ENCODE measurements at regions not wholly inside any gene's neighbourhood (a gene's known extent, or its start where the extent isn't known, plus 50 kb on each side); places are given as distances from the start of the nearest gene placed in this dataset.

DNA sequence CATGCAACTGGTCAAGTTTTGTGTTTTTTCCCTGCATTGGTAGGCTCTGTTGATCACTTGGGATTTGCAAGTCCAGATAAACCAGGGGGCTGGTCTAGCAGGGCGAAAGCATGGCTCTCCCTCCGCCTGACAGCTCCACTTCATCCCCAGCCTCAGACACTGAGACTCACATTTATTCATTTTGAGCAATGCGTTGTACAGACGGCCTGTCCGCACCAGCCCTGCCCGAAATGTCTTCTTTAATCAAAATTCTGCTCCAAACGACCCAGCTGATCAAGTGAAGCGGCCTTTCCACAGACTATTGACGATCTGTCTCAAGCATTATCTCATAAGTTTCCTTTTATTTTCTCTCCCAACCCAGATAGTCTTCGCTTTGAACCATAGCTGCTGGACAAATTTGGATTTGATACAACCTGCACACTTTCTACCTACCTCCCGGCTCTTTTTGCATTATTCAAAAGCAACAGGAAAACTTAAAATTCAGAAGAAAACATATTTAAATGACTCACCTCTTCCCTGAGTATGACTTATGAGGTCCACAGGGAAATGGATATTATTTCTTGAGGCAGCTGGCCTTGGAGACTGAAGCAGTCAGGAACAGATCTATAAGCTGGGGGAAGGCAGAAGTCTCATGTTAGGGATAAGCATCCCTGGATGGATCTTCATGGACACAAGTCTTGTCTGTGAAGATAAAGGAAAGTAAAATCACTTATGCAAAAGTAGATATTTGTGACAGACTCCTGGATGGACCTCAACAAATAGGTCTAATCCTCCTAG, 498.9 kb upstream of the MGMT start:
- Mint-ChIP-seq H3K4me1 (ENCODE audit: low read depth, unreplicated experiment) (peaks cover 10% of the 10 kb centered on the region), H3K36me3 (ENCODE audit: unreplicated experiment) (peaks cover 5% of the 10 kb centered on the region), H3K9me3 (ENCODE audit: unreplicated experiment) (peaks cover 5% of the 10 kb centered on the region), H3K27ac (ENCODE audit: unreplicated experiment) (no peak overlapping the region), H3K4me3 (ENCODE audit: unreplicated experiment) (no peak overlapping the region), H3K27me3 (ENCODE audit: unreplicated experiment) (no peaks in the 10 kb centered on the region)
- no peak for DNase-seq
- TF ChIP-seq, protein P1, sequence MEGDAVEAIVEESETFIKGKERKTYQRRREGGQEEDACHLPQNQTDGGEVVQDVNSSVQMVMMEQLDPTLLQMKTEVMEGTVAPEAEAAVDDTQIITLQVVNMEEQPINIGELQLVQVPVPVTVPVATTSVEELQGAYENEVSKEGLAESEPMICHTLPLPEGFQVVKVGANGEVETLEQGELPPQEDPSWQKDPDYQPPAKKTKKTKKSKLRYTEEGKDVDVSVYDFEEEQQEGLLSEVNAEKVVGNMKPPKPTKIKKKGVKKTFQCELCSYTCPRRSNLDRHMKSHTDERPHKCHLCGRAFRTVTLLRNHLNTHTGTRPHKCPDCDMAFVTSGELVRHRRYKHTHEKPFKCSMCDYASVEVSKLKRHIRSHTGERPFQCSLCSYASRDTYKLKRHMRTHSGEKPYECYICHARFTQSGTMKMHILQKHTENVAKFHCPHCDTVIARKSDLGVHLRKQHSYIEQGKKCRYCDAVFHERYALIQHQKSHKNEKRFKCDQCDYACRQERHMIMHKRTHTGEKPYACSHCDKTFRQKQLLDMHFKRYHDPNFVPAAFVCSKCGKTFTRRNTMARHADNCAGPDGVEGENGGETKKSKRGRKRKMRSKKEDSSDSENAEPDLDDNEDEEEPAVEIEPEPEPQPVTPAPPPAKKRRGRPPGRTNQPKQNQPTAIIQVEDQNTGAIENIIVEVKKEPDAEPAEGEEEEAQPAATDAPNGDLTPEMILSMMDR (IDR thresholded peaks at IDR 0.05; ENCODE audit: partially characterized antibody, unreplicated experiment): no peak

DNA sequence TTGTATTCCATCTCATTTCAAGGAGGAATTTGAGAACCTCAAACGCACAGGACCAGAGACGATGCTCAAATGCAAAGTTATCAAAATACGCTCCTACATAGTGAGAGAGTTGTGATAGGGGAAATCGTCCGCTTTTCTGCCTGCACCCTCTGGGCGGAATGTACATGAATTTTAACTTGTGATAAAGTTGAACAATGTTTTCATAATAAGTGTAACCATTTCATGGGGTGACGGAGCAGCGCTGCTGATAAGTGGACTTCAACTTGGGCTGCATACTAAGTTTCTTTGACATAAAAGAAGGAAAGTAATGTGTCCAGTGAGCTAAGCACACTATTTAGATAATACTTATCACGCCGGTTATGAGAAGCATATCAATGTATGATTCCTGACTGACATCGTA, 497.5 kb upstream of the MGMT start:
- Mint-ChIP-seq H3K4me1 (ENCODE audit: low read depth, unreplicated experiment) (peaks cover 13% of the 10 kb centered on the region), H3K27me3 (ENCODE audit: unreplicated experiment) (no peaks in the 10 kb centered on the region), H3K36me3 (ENCODE audit: unreplicated experiment) (peaks cover 5% of the 10 kb centered on the region), H3K9me3 (ENCODE audit: unreplicated experiment) (peaks cover 4% of the 10 kb centered on the region), H3K4me3 (ENCODE audit: unreplicated experiment) (no peak overlapping the region), H3K27ac (ENCODE audit: unreplicated experiment) (no peak overlapping the region)
- TF ChIP-seq, protein P1 (IDR thresholded peaks at IDR 0.05; ENCODE audit: partially characterized antibody, unreplicated experiment): no peak
- no peak for DNase-seq

DNA sequence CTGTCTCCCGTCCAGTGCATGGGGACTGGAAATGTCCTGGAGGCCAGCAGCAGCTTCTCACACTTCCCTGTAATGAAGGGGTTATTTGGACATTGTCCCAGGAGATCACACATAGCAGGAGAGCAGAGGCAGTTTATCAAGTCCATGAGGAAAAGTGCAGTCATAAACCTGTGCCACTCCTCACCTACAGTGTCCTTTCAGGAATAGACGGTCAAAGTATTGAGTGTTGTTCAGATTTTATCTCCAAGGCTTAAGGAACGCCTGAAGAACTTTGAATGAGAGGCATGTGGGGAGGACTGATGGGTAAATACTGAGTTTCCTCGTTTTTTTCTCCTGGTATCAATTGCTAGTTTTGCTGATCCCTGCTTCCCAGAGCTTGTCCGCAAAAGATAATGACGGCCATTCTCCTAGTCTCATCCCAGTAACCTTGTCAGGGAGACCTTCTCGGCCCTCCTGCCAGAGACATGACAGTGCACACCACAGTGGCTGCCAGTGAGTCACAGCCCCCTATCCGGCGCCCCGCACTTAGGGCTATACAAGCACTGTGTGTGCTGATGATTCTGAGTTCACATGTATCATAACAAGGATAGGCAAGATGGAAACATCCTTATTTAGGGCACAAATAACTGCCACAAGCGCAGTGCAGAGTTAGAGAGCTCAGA, 495.5 kb upstream of the MGMT start:
- no peak for DNase-seq
- H3K27ac Mint-ChIP-seq (ENCODE audit: unreplicated experiment): no peak overlapping the region
- no peaks in the 10 kb centered on the region for H3K27me3 Mint-ChIP-seq (ENCODE audit: unreplicated experiment)
- H3K4me1 Mint-ChIP-seq (ENCODE audit: low read depth, unreplicated experiment): peaks cover 13% of the 10 kb centered on the region
- TF ChIP-seq, protein P1 (IDR thresholded peaks at IDR 0.05; ENCODE audit: partially characterized antibody, unreplicated experiment): no peak
- no peaks in the 10 kb centered on the region for H3K36me3 Mint-ChIP-seq (ENCODE audit: unreplicated experiment)
- H3K4me3 Mint-ChIP-seq (ENCODE audit: unreplicated experiment): no peak overlapping the region
- peaks cover 3% of the 10 kb centered on the region for H3K9me3 Mint-ChIP-seq (ENCODE audit: unreplicated experiment)

DNA sequence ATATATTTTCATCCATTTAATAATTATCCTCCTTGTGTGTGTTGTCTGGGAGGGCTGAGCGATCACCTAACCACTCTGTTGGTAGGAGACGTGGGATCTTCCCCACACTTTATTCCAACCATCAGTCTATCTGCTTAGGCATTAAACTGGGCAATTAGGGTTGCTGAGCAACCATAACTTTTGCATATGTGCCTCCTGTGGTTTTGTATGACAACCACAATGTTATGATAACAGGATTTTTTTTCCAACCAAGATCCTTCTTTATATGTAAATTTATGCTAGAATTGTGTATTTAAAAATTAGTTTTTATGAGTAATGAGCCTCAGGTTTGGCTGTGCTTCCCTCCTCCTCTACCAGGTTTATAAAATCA, 495.0 kb upstream of the MGMT start:
- H3K36me3 Mint-ChIP-seq (ENCODE audit: unreplicated experiment): no peaks in the 10 kb centered on the region
- TF ChIP-seq, protein P1 (IDR thresholded peaks at IDR 0.05; ENCODE audit: partially characterized antibody, unreplicated experiment): no peak
- no peak overlapping the region for H3K27ac Mint-ChIP-seq (ENCODE audit: unreplicated experiment)
- no peak overlapping the region for H3K4me3 Mint-ChIP-seq (ENCODE audit: unreplicated experiment)
- peaks cover 4% of the 10 kb centered on the region for H3K27me3 Mint-ChIP-seq (ENCODE audit: unreplicated experiment)
- H3K4me1 Mint-ChIP-seq (ENCODE audit: low read depth, unreplicated experiment): peaks cover 13% of the 10 kb centered on the region
- H3K9me3 Mint-ChIP-seq (ENCODE audit: unreplicated experiment): peaks cover 4% of the 10 kb centered on the region
- DNase-seq: no peak

DNA sequence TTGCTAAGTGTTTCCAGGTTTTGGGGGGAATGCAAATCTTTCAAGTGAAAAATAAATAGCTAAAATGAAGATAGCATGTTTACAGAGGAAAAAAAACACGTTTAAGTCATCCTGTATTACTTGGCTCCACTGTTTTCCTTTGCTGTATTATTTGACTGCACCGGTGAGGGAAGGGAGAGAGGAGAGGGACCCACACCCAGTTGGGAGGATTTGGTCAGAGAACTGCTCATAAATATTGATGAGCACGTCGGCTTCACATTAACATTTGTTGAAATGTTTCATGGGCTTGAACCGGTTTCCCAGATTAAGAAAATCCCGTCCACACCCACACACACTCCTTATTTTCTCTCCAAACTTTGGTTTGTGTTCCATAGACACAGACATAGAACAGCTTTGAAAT, 493.8 kb upstream of the MGMT start:
- no peak for DNase-seq
- TF ChIP-seq, protein P1 (IDR thresholded peaks at IDR 0.05; ENCODE audit: partially characterized antibody, unreplicated experiment): no peak
- no peak overlapping the region for H3K27ac Mint-ChIP-seq (ENCODE audit: unreplicated experiment)

More for the DNA sequence above, 493.8 kb upstream of the MGMT start:
- H3K27me3 Mint-ChIP-seq (ENCODE audit: unreplicated experiment): peaks cover 4% of the 10 kb centered on the region
- peaks cover 13% of the 10 kb centered on the region for H3K4me1 Mint-ChIP-seq (ENCODE audit: low read depth, unreplicated experiment)
- peaks cover 3% of the 10 kb centered on the region for H3K9me3 Mint-ChIP-seq (ENCODE audit: unreplicated experiment)
- H3K4me3 Mint-ChIP-seq (ENCODE audit: unreplicated experiment): no peak overlapping the region
- H3K36me3 Mint-ChIP-seq (ENCODE audit: unreplicated experiment): no peaks in the 10 kb centered on the region
